ENCODE measurements at regions not wholly inside any gene's neighbourhood (a gene's known extent, or its start where the extent isn't known, plus 50 kb on each side); places are given as distances from the start of the nearest gene placed in this dataset.

DNA sequence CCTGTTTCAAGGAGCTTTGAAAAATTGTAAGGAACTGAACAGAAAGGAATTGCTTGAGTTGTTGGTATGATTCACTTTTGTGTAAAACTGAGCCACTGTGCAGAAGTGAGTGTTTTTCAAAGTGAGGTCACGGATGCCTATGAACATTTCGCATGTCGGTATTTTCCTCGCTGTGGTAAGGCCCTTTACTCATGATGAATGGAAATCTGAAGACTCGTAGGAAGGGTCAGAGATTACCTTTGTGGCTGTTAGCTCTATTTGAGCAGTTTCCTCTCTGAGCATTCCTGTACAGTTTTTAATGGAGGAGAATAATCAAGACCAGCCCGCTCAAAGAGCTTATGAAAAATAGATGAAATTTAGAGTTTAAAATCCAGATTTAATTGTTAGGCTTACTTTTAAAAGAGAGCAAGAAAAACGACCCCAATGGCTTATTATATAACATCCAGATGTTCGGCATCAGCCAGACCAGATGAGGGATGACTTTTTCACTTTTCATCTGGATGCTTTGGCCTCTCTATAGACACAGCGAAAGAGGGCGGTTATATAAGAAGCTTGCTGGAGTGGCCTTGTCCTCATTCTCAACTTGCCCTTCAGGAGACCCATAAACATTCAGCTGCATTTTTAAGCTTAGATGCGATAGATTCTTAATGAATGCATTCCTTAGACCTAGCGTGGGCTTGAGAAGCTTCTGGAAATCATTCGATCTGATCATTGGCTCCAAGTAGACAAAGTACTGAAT, 99.5 kb downstream of the CD83 start:
- no peak for TF ChIP-seq CSDC2 (CRISPR knock-in tag; IDR thresholded peaks at IDR 0.05)
- TF ChIP-seq ZFP30 (CRISPR knock-in tag; IDR thresholded peaks at IDR 0.05): no peak
- no peak for TF ChIP-seq SNAI2 (CRISPR knock-in tag; IDR thresholded peaks at IDR 0.05)
- TF ChIP-seq ESRRG (CRISPR knock-in tag; IDR thresholded peaks at IDR 0.05): no peak
- TF ChIP-seq ZC3H10 (CRISPR knock-in tag; IDR thresholded peaks at IDR 0.05): no peak
- TF ChIP-seq PATZ1 (CRISPR knock-in tag; IDR thresholded peaks at IDR 0.05; ENCODE audit: borderline replicate concordance): no peak
- TF ChIP-seq TCF4 (CRISPR knock-in tag; IDR thresholded peaks at IDR 0.05; ENCODE audit: borderline replicate concordance): no peak
- no peak for TF ChIP-seq ZNF70 (CRISPR knock-in tag; IDR thresholded peaks at IDR 0.05)
